ENCODE measurements at regions not wholly inside any gene's neighbourhood (a gene's known extent, or its start where the extent isn't known, plus 50 kb on each side); places are given as distances from the start of the nearest gene placed in this dataset.

DNA sequence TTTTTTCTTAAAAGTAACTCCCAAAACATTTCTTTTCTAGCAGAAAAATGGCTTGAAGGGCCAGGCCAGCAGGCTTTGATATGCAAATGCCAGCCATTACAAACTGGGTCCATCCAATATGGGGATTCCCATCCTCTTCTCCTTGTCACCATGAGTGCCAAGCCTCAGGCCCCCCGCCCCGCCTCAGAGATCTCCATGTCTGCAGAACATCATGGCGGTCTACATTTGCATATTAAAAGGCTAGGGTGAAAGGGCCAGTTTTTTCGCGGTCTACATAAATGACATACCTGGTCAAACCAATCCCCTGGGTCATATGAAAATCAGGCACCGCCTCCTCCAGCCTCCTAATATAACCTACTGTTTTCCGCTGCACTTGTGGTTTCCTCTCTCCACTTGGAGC is 1327.6 kb downstream of the UQCRFS1 start:
- peaks cover 0 to 12% (median 0%) of the 10 kb centered on the region in 4 donors for H3K9me3 ChIP-seq
- no peaks in the 10 kb centered on the region for H3K27me3 ChIP-seq
- intact Hi-C loops (cut with DNase I) = no loop called here
- no peaks in the 10 kb centered on the region for H3K4me1 ChIP-seq
- 91 to 94% methylated on average over 7 of the region's 7 CpGs for WGBS, 2 donors
- no peak overlapping the region for H3K4me3 ChIP-seq
- TF ChIP-seq EP300 (IDR thresholded peaks at IDR 0.05) (no peak), POLR2A (IDR thresholded peaks at IDR 0.05) (no peak), POLR2AphosphoS5 (IDR thresholded peaks at IDR 0.05) (no peak)
- TF ChIP-seq, protein P1, sequence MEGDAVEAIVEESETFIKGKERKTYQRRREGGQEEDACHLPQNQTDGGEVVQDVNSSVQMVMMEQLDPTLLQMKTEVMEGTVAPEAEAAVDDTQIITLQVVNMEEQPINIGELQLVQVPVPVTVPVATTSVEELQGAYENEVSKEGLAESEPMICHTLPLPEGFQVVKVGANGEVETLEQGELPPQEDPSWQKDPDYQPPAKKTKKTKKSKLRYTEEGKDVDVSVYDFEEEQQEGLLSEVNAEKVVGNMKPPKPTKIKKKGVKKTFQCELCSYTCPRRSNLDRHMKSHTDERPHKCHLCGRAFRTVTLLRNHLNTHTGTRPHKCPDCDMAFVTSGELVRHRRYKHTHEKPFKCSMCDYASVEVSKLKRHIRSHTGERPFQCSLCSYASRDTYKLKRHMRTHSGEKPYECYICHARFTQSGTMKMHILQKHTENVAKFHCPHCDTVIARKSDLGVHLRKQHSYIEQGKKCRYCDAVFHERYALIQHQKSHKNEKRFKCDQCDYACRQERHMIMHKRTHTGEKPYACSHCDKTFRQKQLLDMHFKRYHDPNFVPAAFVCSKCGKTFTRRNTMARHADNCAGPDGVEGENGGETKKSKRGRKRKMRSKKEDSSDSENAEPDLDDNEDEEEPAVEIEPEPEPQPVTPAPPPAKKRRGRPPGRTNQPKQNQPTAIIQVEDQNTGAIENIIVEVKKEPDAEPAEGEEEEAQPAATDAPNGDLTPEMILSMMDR (IDR thresholded peaks at IDR 0.05) = no peak
- no peaks in the 10 kb centered on the region for H3K36me3 ChIP-seq
- no peak overlapping the region for H3K27ac ChIP-seq
- DNase-seq = no peak

- 89% methylated on average over 2 of the region's 2 CpGs for WGBS, 2 donors
- Histone ChIP-seq H3K27ac (no peak overlapping the region), H3K36me3 (no peaks in the 10 kb centered on the region), H3K27me3 (no peaks in the 10 kb centered on the region), H3K9me3 (peaks cover 0 to 9% (median 0%) of the 10 kb centered on the region in 4 donors), H3K4me3 (no peak overlapping the region), H3K4me1 (no peaks in the 10 kb centered on the region)
- intact Hi-C loops (cut with DNase I) = no loop called here
- TF ChIP-seq EP300 (IDR thresholded peaks at IDR 0.05) (no peak), POLR2A (IDR thresholded peaks at IDR 0.05) (no peak), POLR2AphosphoS5 (IDR thresholded peaks at IDR 0.05) (no peak)
- TF ChIP-seq, protein P1 (IDR thresholded peaks at IDR 0.05) = no peak
- DNase-seq = no peak
These were observed 1328.6 kb downstream of the UQCRFS1 start for GRCh38 chr19:27884376-27884775.

DNA sequence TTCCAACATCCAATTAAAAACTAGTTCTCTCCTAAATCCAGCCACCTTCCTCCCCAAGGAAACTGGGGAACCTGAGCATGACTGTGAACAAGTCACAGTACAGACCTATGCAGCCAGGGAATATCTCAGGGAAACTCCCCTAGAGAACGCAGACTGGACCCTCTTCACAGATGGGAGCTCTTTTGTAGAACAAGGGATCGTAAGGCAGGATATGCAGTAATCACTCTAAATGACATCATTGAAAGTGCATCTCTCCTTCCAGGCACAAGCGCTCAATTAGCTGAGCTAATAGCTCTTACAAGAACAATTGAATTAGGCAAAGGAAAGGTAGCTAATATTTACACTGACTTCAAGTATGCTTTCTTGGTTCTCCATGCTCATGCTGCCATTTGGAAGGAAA is 1331.7 kb downstream of the UQCRFS1 start:
- WGBS, 2 donors = 87 to 91% methylated on average over 3 of the region's 3 CpGs
- intact Hi-C loops (cut with DNase I) = no loop called here
- Histone ChIP-seq H3K27ac (no peak overlapping the region), H3K27me3 (no peaks in the 10 kb centered on the region), H3K4me3 (no peak overlapping the region), H3K36me3 (no peaks in the 10 kb centered on the region), H3K9me3 (peaks cover 0 to under 1% (median 0%) of the 10 kb centered on the region in 4 donors), H3K4me1 (no peaks in the 10 kb centered on the region)
- no peak for DNase-seq
- no peak for TF ChIP-seq POLR2A (IDR thresholded peaks at IDR 0.05)
- no peak for TF ChIP-seq EP300 (IDR thresholded peaks at IDR 0.05)
- TF ChIP-seq, protein P1 (IDR thresholded peaks at IDR 0.05) = no peak
- no peak for TF ChIP-seq POLR2AphosphoS5 (IDR thresholded peaks at IDR 0.05)

DNA sequence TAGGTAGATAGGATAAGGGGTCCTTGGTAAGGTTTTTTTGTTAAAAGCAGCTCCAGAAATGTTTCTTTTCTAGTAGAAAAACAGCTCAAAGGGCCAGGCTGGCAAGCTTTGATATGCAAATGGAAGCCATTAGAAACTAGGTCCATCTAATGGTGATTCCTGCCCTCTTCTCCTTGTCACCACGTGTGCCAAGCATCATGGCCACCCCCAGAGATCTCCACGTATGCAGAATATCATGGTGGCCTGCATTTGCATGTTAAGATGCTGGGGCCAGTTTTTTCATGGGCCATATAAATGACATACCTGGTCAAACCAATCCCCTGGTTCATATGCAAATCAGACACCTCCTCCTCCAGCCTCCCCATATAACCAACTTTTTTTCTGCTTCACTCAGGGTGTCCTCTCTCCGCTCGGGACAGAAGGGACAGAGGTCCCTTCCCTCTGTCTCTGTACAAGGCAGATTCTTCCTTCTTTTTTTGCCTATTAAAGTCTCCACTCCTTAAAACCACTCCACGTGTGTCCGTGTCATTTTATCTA is 1335.9 kb downstream of the UQCRFS1 start:
- no peak for DNase-seq
- intact Hi-C loops (cut with DNase I) = no loop called here
- no peak overlapping the region for H3K27ac ChIP-seq
- 74 to 78% methylated on average over 6 of the region's 6 CpGs for WGBS, 2 donors
- no peaks in the 10 kb centered on the region for H3K27me3 ChIP-seq
- H3K36me3 ChIP-seq = no peaks in the 10 kb centered on the region
- H3K4me1 ChIP-seq = no peaks in the 10 kb centered on the region
- TF ChIP-seq EP300 (IDR thresholded peaks at IDR 0.05) = no peak
- TF ChIP-seq, protein P1 (IDR thresholded peaks at IDR 0.05) = no peak
- TF ChIP-seq POLR2AphosphoS5 (IDR thresholded peaks at IDR 0.05) = no peak
- no peak for TF ChIP-seq POLR2A (IDR thresholded peaks at IDR 0.05)
- H3K9me3 ChIP-seq = peaks cover 0 to 3% (median 0%) of the 10 kb centered on the region in 4 donors
- no peak overlapping the region for H3K4me3 ChIP-seq

- H3K4me1 ChIP-seq = no peaks in the 10 kb centered on the region
- WGBS, 2 donors = 54 to 74% methylated on average over 3 of the region's 3 CpGs
- TF ChIP-seq EP300 (IDR thresholded peaks at IDR 0.05) (no peak), POLR2AphosphoS5 (IDR thresholded peaks at IDR 0.05) (no peak), POLR2A (IDR thresholded peaks at IDR 0.05) (no peak)
- TF ChIP-seq, protein P1 (IDR thresholded peaks at IDR 0.05) = no peak
- intact Hi-C loops (cut with DNase I) = no loop called here
- H3K27ac ChIP-seq = no peak overlapping the region
- no peak overlapping the region for H3K4me3 ChIP-seq
- no peaks in the 10 kb centered on the region for H3K36me3 ChIP-seq
- no peaks in the 10 kb centered on the region for H3K27me3 ChIP-seq
- DNase-seq = no peak
- peaks cover 0 to 3% (median 0%) of the 10 kb centered on the region in 4 donors for H3K9me3 ChIP-seq
These were observed 1336.5 kb downstream of the UQCRFS1 start for GRCh38 chr19:27876489-27876888.

Data from sigmoid colon (tissue), 6 donors.